Tibial artery (tissue), 4 donors: ENCODE measurements at regions not wholly inside any gene's neighbourhood (a gene's known extent, or its start where the extent isn't known, plus 50 kb on each side); places are given as distances from the start of the nearest gene placed in this dataset.

Source experiments
- DNase-seq, 2 donors: peaks; one replicate each; pipeline ENCODE4 v3.0.0-alpha.2; 2019
- H3K27ac ChIP-seq, 2 donors: fragments of 200-600 bp; sonication (generic) in 1 of 2; 1 replicate in 1 of 2; 2 replicates in 1 of 2; pipeline ENCODE4 v1.5.1; 2018 to 2019; ENCODE audit warnings: mild to moderate bottlenecking in 1 of 2
- H3K27me3 ChIP-seq, 2 donors: fragments of 200-600 bp; sonication (generic) in 1 of 2; one replicate each; pipeline versions ENCODE4 v1.5.1 to v1.6.0; 2016 to 2019
- H3K36me3 ChIP-seq, 3 donors: fragments of 200-600 bp; sonication (generic) in 2 of 3; one replicate each; pipeline ENCODE4 v1.5.1; 2016 to 2019; ENCODE audit warnings: mild to moderate bottlenecking in 2 of 3
- H3K4me1 ChIP-seq, 4 donors: fragments of 200-600 bp; sonication (generic) in 2 of 4; 1 replicate in 3 of 4; 2 replicates in 1 of 4; pipeline ENCODE4 v1.5.1; 2016 to 2019
- H3K4me3 ChIP-seq, 2 donors: fragments of 200-600 bp; sonication (generic) in 1 of 2; 1 replicate in 1 of 2; 2 replicates in 1 of 2; pipeline ENCODE4 v1.5.1; 2018 to 2019; ENCODE audit warnings: mild to moderate bottlenecking in 2 of 2
- H3K9me3 ChIP-seq, 3 donors: fragments of 200-600 bp; sonication (generic) in 1 of 3; one replicate each; pipeline ENCODE4 v1.5.1; 2016 to 2019
- CTCF ChIP-seq, 2 experiments: fragments of 200-600 bp in 1 of 2; fragments of 450-650 bp in 1 of 2; IDR thresholded peaks; one replicate each; pipeline ENCODE4 v1.5.1; 2017 to 2019; ENCODE audit warnings: antibody characterized with exemption in 2 of 2, mild to moderate bottlenecking in 1 of 2, moderate library complexity in 1 of 2
- intact Hi-C: fragments of 100-400 bp; cut with DNase I; formaldehyde crosslinking; loops from one replicate; pipeline ENCODE4 v1.15.0; 2023; ENCODE audit warnings: low total_unique reads

GRCh38 chr2:133846476-133846875 lies 278.2 kb upstream of the NCKAP5 start:
- TF ChIP-seq CTCF (IDR thresholded peaks at IDR 0.05): no peak
- no peak overlapping the region for H3K4me3 ChIP-seq
- H3K27ac ChIP-seq: no peak overlapping the region
- intact Hi-C loops: no loop called here
- H3K27me3 ChIP-seq: peaks cover 0 to 21% of the 10 kb centered on the region in 2 donors
- H3K9me3 ChIP-seq: no peaks in the 10 kb centered on the region
- H3K4me1 ChIP-seq: peaks cover 0 to 13% (median 2%) of the 10 kb centered on the region in 4 donors
- no peak for DNase-seq
- H3K36me3 ChIP-seq: no peaks in the 10 kb centered on the region

DNA sequence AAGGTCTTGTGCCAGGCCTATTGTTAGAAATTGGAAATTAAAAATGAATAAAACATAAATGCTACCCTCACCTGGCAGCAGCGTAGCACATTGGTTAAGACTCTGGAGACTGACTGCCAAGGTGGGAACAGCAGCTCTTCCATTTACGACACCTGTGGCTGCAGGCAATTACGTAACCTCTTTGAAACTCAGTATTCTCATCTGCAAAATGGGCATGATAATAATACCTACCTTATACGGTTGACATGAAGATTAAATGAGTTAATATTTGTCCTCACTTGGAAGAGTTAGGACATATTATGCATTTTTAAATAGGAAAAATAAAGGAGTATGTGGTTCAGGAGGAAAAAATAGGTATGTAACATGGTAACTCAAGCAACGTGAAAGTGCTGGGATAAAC lies 279.3 kb upstream of the NCKAP5 start:
- Histone ChIP-seq H3K4me3 (no peak overlapping the region), H3K36me3 (no peaks in the 10 kb centered on the region), H3K27ac (no peak overlapping the region), H3K27me3 (peaks cover 0 to 21% of the 10 kb centered on the region in 2 donors), H3K4me1 (peaks cover 0 to 5% (median 0%) of the 10 kb centered on the region in 4 donors), H3K9me3 (no peaks in the 10 kb centered on the region)
- intact Hi-C loops: no loop called here
- DNase-seq: no peak
- TF ChIP-seq CTCF (IDR thresholded peaks at IDR 0.05): no peak

DNA sequence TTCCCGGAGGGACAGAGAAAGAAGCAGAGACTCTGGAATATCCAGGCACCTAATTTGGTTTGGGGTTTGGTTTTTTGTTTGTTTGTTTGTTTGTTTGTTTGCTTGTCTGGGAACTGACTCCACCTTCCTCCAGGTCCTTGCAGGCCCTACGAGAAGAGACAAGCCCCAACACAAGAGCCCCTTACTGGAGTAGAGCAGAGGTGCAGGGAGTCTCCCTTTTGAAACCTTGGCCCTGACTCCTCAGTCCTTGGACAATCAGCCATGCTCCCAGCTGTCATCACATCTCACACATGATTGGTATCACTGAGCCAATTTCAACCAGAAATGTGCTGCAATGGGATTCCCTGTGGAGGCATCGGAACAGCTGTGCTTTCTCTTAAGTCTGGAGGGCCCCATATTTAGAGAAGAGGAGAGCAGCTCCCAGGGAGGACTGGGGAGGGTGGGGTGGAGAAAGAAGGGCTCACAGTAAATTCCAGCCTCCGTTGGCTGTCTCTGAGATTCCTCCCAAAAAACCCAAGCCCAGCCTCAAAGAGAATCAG lies 279.9 kb upstream of the NCKAP5 start:
- intact Hi-C loops: no loop called here
- Histone ChIP-seq H3K27ac (no peak overlapping the region), H3K9me3 (no peaks in the 10 kb centered on the region), H3K4me3 (no peak overlapping the region), H3K4me1 (peaks cover 0 to 1% (median 0%) of the 10 kb centered on the region in 4 donors), H3K36me3 (no peaks in the 10 kb centered on the region), H3K27me3 (peaks cover 0 to 21% of the 10 kb centered on the region in 2 donors)
- DNase-seq: no peak
- TF ChIP-seq CTCF (IDR thresholded peaks at IDR 0.05): no peak

- Histone ChIP-seq H3K4me3 (no peak overlapping the region), H3K36me3 (no peaks in the 10 kb centered on the region), H3K9me3 (no peaks in the 10 kb centered on the region), H3K27me3 (peaks cover 0 to 21% of the 10 kb centered on the region in 2 donors), H3K27ac (no peak overlapping the region), H3K4me1 (no peaks in the 10 kb centered on the region)
- DNase-seq: no peak
- TF ChIP-seq CTCF (IDR thresholded peaks at IDR 0.05): no peak
- intact Hi-C loops: no loop called here
Measured at GRCh38 chr2:133849341-133849740, 281.1 kb upstream of the NCKAP5 start.

DNA sequence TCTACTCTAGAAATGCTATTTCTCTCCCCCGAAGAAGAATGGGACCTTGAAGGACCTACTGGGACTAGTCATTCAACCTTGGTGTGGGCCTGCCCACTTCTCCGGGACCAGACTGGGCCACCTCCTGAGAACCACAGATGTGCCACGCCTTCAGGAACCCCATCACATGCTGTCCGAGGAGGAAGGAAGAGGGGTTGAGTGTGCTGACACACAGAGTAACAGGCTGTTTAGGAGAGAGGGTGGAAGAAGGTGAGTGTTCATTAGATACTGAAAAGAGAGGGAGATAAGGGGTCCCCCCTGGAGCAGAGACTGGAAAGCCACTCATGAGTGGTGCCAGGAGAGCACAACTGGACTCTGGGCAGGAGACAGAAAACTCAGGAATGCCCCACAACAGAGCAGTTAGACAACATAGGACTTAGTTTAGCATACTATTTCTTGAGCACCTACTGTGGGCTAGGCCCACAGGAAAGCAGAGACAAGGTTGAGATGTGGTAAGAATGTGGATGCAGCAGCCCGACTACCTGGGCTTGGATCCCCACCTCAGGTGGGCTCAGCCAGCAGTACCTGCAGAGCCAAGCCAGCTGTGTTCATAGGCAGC lies 286.4 kb upstream of the NCKAP5 start:
- intact Hi-C loops: no loop called here
- no peaks in the 10 kb centered on the region for H3K36me3 ChIP-seq
- no peak for DNase-seq

More for the DNA sequence above, 286.4 kb upstream of the NCKAP5 start:
- Histone ChIP-seq H3K4me1 (no peaks in the 10 kb centered on the region), H3K27me3 (no peaks in the 10 kb centered on the region), H3K9me3 (no peaks in the 10 kb centered on the region), H3K27ac (no peak overlapping the region), H3K4me3 (no peak overlapping the region)
- no peak for TF ChIP-seq CTCF (IDR thresholded peaks at IDR 0.05)
